Left forelimb (tissue), 1 donor: ENCODE measurements at regions not wholly inside any gene's neighbourhood (a gene's known extent, or its start where the extent isn't known, plus 50 kb on each side); places are given as distances from the start of the nearest gene placed in this dataset.

Experiments used
- DNase-seq: peaks from one replicate; pipeline ENCODE4 v3.0.0-alpha.2; 2018; ENCODE audit warnings: low spot score

- no peak for DNase-seq
These were observed 142.5 kb upstream of the TNS3 start for GRCh38 chr7:47724335-47724982.

GRCh38 chr7:47722126-47722525 is 140.2 kb upstream of the TNS3 start:
- no peak for DNase-seq

GRCh38 chr7:47721670-47722069 is 139.8 kb upstream of the TNS3 start:
- no peak for DNase-seq

GRCh38 chr7:47720907-47721244 is 139.0 kb upstream of the TNS3 start:
- DNase-seq, result no peak

- peak; percentile 84 for DNase-seq
These were observed 138.4 kb upstream of the TNS3 start for GRCh38 chr7:47720141-47720906.

GRCh38 chr7:47719675-47720074 is 137.8 kb upstream of the TNS3 start:
- no peak for DNase-seq

- no peak for DNase-seq
These were observed 133.7 kb upstream of the TNS3 start for GRCh38 chr7:47715631-47716068.

- DNase-seq, result no peak
These were observed 133.0 kb upstream of the TNS3 start for GRCh38 chr7:47714669-47715607.

GRCh38 chr7:47713595-47713994 is 131.7 kb upstream of the TNS3 start:
- DNase-seq, result no peak

- no peak for DNase-seq
These were observed 130.5 kb upstream of the TNS3 start for GRCh38 chr7:47712416-47712815.

GRCh38 chr7:47711776-47712175 is 129.9 kb upstream of the TNS3 start:
- no peak for DNase-seq

GRCh38 chr7:47710201-47710935 is 128.5 kb upstream of the TNS3 start:
- DNase-seq, result no peak

- DNase-seq, result no peak
These were observed 127.5 kb upstream of the TNS3 start for GRCh38 chr7:47709451-47709850.

GRCh38 chr7:47709051-47709450 is 127.1 kb upstream of the TNS3 start:
- no peak for DNase-seq

- no peak for DNase-seq
These were observed 125.7 kb upstream of the TNS3 start for GRCh38 chr7:47707583-47707982.

- DNase-seq, result no peak
These were observed 123.0 kb upstream of the TNS3 start for GRCh38 chr7:47704936-47705335.

GRCh38 chr7:47702080-47702479 is 120.2 kb upstream of the TNS3 start:
- no peak for DNase-seq

GRCh38 chr7:47698386-47698785 is 116.5 kb upstream of the TNS3 start:
- no peak for DNase-seq

- DNase-seq, result no peak
These were observed 115.6 kb upstream of the TNS3 start for GRCh38 chr7:47697543-47697942.

GRCh38 chr7:47696152-47696710 is 114.3 kb upstream of the TNS3 start:
- no peak for DNase-seq

- DNase-seq, result no peak
These were observed 111.3 kb upstream of the TNS3 start for GRCh38 chr7:47693216-47693615.

- DNase-seq, result no peak
These were observed 110.1 kb upstream of the TNS3 start for GRCh38 chr7:47691988-47692387.
